DOHH2 (cell line): ENCODE measurements at regions not wholly inside any gene's neighbourhood (a gene's known extent, or its start where the extent isn't known, plus 50 kb on each side); places are given as distances from the start of the nearest gene placed in this dataset.

ENCODE experiments used
- CTCF ChIP-seq: fragments of 200-600 bp; sonication (generic); IDR thresholded peaks from one replicate; pipeline ENCODE4 v1.5.1; 2014; ENCODE audit warnings: antibody characterized with exemption, mild to moderate bottlenecking, low read depth, low read length; ENCODE audit not compliant: poor library complexity, severe bottlenecking
- EZH2phosphoT487 ChIP-seq: fragments of 200-600 bp; sonication (generic); IDR thresholded peaks from 2 replicates; pipeline ENCODE4 v1.6.1; 2017; ENCODE audit warnings: borderline replicate concordance, mild to moderate bottlenecking, antibody characterized with exemption, low read length, moderate library complexity, mixed read lengths

GRCh38 chr10:123563581-123563855, 102.6 kb upstream of the GPR26 start:
- TF ChIP-seq CTCF (no peak), EZH2phosphoT487 (no peak)
